Thyroid gland (tissue), 4 donors: ENCODE measurements at regions not wholly inside any gene's neighbourhood (a gene's known extent, or its start where the extent isn't known, plus 50 kb on each side); places are given as distances from the start of the nearest gene placed in this dataset.

Source experiments
- CTCF ChIP-seq, 6 experiments: fragments of 200-600 bp in 3 of 6; fragments of 450-650 bp in 3 of 6; sonication (generic) in 3 of 6; IDR thresholded peaks; one replicate each; pipeline ENCODE4 v1.5.1; 2016 to 2019; ENCODE audit warnings: antibody characterized with exemption in 6 of 6, mild to moderate bottlenecking in 2 of 6, inconsistent platforms in 1 of 6, moderate library complexity in 1 of 6
- POLR2A ChIP-seq, 2 donors: fragments of 450-650 bp; IDR thresholded peaks; one replicate each; pipeline ENCODE4 v1.6.1; 2017; ENCODE audit warnings: antibody characterized with exemption in 2 of 2, mild to moderate bottlenecking in 2 of 2, moderate library complexity in 1 of 2

- TF ChIP-seq CTCF (IDR thresholded peaks at IDR 0.05) = no peak
- no peak for TF ChIP-seq POLR2A (IDR thresholded peaks at IDR 0.05)
These were observed 83.3 kb upstream of the CXCL14 start for GRCh38 chr5:135662061-135662481.
